K562 (cell line): ENCODE measurements at regions not wholly inside any gene's neighbourhood (a gene's known extent, or its start where the extent isn't known, plus 50 kb on each side); places are given as distances from the start of the nearest gene placed in this dataset.

Experiments used
- ATAC-seq: fragments of 200-7000 bp; cut with Tn5 transposase; 3 replicates; pipeline ENCODE4 v1.9.1; 2020; ENCODE audit warnings: moderate library complexity
- BruUV-seq: library from RNA; stranded (reverse); fragments of 400-500 nt; replicated peaks from 2 replicates; lab custom pipeline; 2021; lab: Mats Ljungman, UMichigan
- CTCF ChIA-PET: fragments of 300-600 bp; formaldehyde crosslinking; extraction: SDS; loops from one replicate; lab custom pipeline; 2021; ENCODE audit warnings: low intra/inter-chr PET ratio; lab: Yijun Ruan, JAX
- POLR2A ChIA-PET: fragments of 300-600, 350-650 bp; sonication (Branson Sonifier 250); formaldehyde crosslinking; extraction: SDS; loops from one replicate; lab custom pipeline; 2021; ENCODE audit warnings: antibody characterized with exemption, inconsistent platforms; lab: Yijun Ruan, JAX
- DNase-seq, 4 experiments: peaks; one replicate each; pipeline versions ENCODE4 v3.0.0 to v3.0.0-alpha.2; 2011 to 2018; ENCODE audit warnings: low spot score in 3 of 4, mixed read lengths in 3 of 4; ENCODE audit errors: extremely low read depth in 1 of 4
- FAIRE-seq: peaks from 2 replicates; lab custom pipeline; 2011; peaks lifted over from hg19 to GRCh38; lab: Jason Lieb, UNC
- H2AFZ ChIP-seq: 2 replicates; pipeline ENCODE4 v1.6.0; 2011; ENCODE audit warnings: low read depth, low read length, control low read depth, inconsistent platforms
- H3K27ac ChIP-seq: fragments of 200-600 bp; 3 replicates; pipeline ENCODE4 v1.8.0; 2011; ENCODE audit warnings: low read depth, mild to moderate bottlenecking, control low read depth, inconsistent platforms, low read length, moderate library complexity, mixed read lengths; ENCODE audit errors: extremely low read depth
- H3K27me3 ChIP-seq, 2 experiments: fragments of 300-600 bp in 1 of 2; 2 replicates in 1 of 2; 3 replicates in 1 of 2; pipeline versions ENCODE4 v1.6.0 to v1.8.0; 2011; ENCODE audit warnings: inconsistent platforms in 2 of 2, low read length in 2 of 2, mild to moderate bottlenecking in 1 of 2, mixed read lengths in 1 of 2, moderate library complexity in 1 of 2; ENCODE audit not compliant: control insufficient read depth in 2 of 2, insufficient read depth in 2 of 2
- H3K36me3 ChIP-seq: fragments of 300-600 bp; 3 replicates; pipeline ENCODE4 v1.8.0; 2011; ENCODE audit warnings: mild to moderate bottlenecking, low read length, inconsistent platforms; ENCODE audit not compliant: control insufficient read depth, insufficient read depth
- H3K4me1 ChIP-seq, 2 experiments: fragments of 200-600 bp in 1 of 2; replicated peaks in 1 of 2; 2 replicates in 1 of 2; 3 replicates in 1 of 2; pipeline versions ENCODE4 v1.5.1 to v1.8.0; 2011; ENCODE audit warnings: inconsistent platforms in 2 of 2, low read length in 2 of 2, mild to moderate bottlenecking in 1 of 2, mixed read lengths in 1 of 2, moderate library complexity in 1 of 2; ENCODE audit not compliant: control insufficient read depth in 2 of 2, insufficient read depth in 2 of 2
- H3K4me2 ChIP-seq: 2 replicates; pipeline ENCODE4 v1.6.1; 2011; ENCODE audit warnings: low read length, control low read depth, inconsistent platforms, mixed read lengths; ENCODE audit not compliant: insufficient read depth
- H3K4me3 ChIP-seq: fragments of 200-600 bp; sonication (generic), shearing (Covaris generic); 2 replicates; pipeline ENCODE4 v1.5.1; 2016; ENCODE audit warnings: control low read depth, inconsistent platforms
- H3K79me2 ChIP-seq: fragments of 200-600 bp; 3 replicates; pipeline ENCODE4 v1.8.0; 2011; ENCODE audit warnings: low read length, inconsistent platforms; ENCODE audit not compliant: control insufficient read depth, insufficient read depth
- H3K9ac ChIP-seq, 2 experiments: 2 replicates each; pipeline versions ENCODE4 v1.6.0 to v1.6.1; 2011; ENCODE audit warnings: low read depth in 2 of 2, low read length in 2 of 2, control low read depth in 1 of 2, inconsistent platforms in 1 of 2, mild to moderate bottlenecking in 1 of 2, mixed read lengths in 1 of 2; ENCODE audit not compliant: insufficient read depth in 1 of 2
- H3K9me1 ChIP-seq: one replicate; pipeline ENCODE4 v1.6.0; 2011; ENCODE audit warnings: inconsistent platforms, mild to moderate bottlenecking, low read length, moderate library complexity; ENCODE audit not compliant: control insufficient read depth, insufficient read depth
- H3K9me3 ChIP-seq: replicated peaks from 2 replicates; pipeline ENCODE4 v1.5.1; 2011; ENCODE audit warnings: low read depth, low read length, inconsistent platforms; ENCODE audit not compliant: control insufficient read depth, insufficient read depth
- H4K20me1 ChIP-seq: replicated peaks from 2 replicates; pipeline ENCODE4 v1.6.1; 2011; ENCODE audit warnings: low read length, inconsistent platforms, mixed read lengths; ENCODE audit not compliant: control insufficient read depth, insufficient read depth
- ARID3B ChIP-seq: fragments of 250-450 bp; sonication (Bioruptor Pico); IDR thresholded peaks from 2 replicates; pipeline ENCODE4 v1.4.0; 2020; ENCODE audit warnings: borderline replicate concordance
- DNMT1 ChIP-seq: fragments of 450-650 bp; IDR thresholded peaks from 2 replicates; pipeline ENCODE4 v1.6.1; 2016; ENCODE audit warnings: antibody characterized with exemption, mild to moderate bottlenecking
- FOXK1 ChIP-seq: sonication (generic); formaldehyde crosslinking; IDR thresholded peaks from 2 replicates; pipeline ENCODE4 v1.8.0; 2022; ENCODE audit warnings: missing genetic modification reagents, mild to moderate bottlenecking, borderline replicate concordance
- NFATC3 ChIP-seq: fragments of 450-650 bp; IDR thresholded peaks from 2 replicates; pipeline ENCODE4 v1.6.1; 2017; ENCODE audit warnings: mild to moderate bottlenecking
- SRF ChIP-seq, 2 experiments: fragments of 250-450, 450-650 bp in 1 of 2; sonication (Bioruptor Pico) in 1 of 2; sonication (generic) in 1 of 2; formaldehyde crosslinking; IDR thresholded peaks; 2 replicates each; pipeline versions ENCODE4 v1.5.0 to v1.5.1; 2020 to 2022; ENCODE audit warnings: mild to moderate bottlenecking in 1 of 2, missing genetic modification reagents in 1 of 2
- TSHZ1 ChIP-seq: fragments of 250-450 bp; sonication (Bioruptor Pico); IDR thresholded peaks from 2 replicates; pipeline ENCODE4 v1.4.0; 2020; ENCODE audit warnings: mild to moderate bottlenecking, moderate library complexity
- ZBTB7A ChIP-seq: IDR thresholded peaks from 2 replicates; pipeline ENCODE4 v1.6.1; 2011; ENCODE audit warnings: low read depth, mild to moderate bottlenecking, low read length, moderate library complexity, borderline replicate concordance; ENCODE audit not compliant: control insufficient read depth
- ZNF3 ChIP-seq: fragments of 250-450 bp; sonication (Bioruptor Pico); IDR thresholded peaks from 2 replicates; pipeline ENCODE4 v1.5.0; 2021; ENCODE audit warnings: mild to moderate bottlenecking, moderate library complexity
- ZNF384 ChIP-seq: IDR thresholded peaks from 2 replicates; pipeline ENCODE4 v1.6.1; 2012; ENCODE audit warnings: low read depth, low read length, improper control_type of control experiment
- WGBS: fragments of 100-300 bp; shearing (Covaris generic); methylation state at CpG from one replicate; pipeline ENCODE4 v1.1.6; 2016; ENCODE audit warnings: low coverage, mixed read lengths; ENCODE audit not compliant: insufficient coverage; ENCODE audit errors: missing lambda C conversion rate; 5-methylcytosine and 5-hydroxymethylcytosine counted together
- in situ Hi-C: fragments of 300-500 bp; cut with MboI; formaldehyde crosslinking; loops from 4 replicates; pipeline ENCODE4 v1.15.0; 2018; ENCODE audit warnings: inconsistent platforms, mixed read lengths
- intact Hi-C: fragments of 100-400 bp; cut with micrococcal nuclease; formaldehyde crosslinking; loops from 2 replicates; pipeline ENCODE4 v1.14.2; 2022

GRCh38 chr5:6250121-6250520 is 128.2 kb downstream of the MED10 start (continued):
- TF ChIP-seq NFATC3 (no peak), FOXK1 (CRISPR knock-in tag) (no peak), TSHZ1 (no peak), ARID3B (no peak), ZBTB7A (no peak), ZNF3 (CRISPR knock-in tag) (no peak)

- Histone ChIP-seq H3K79me2 (no peaks in the 10 kb centered on the region), H3K4me1 (no peaks in the 10 kb centered on the region), H3K9me3 (no peaks in the 10 kb centered on the region), H3K4me3 (no peak overlapping the region), H4K20me1 (peaks cover 5% of the 10 kb centered on the region; the same call in 1 of the 2 replicates), H2AFZ (no peak overlapping the region), H3K4me2 (no peak overlapping the region), H3K9ac (no peak overlapping the region), H3K9me1 (peaks cover 2% of the 10 kb centered on the region), H3K27ac (no peak overlapping the region), H3K27me3 (peaks cover 2 to 17% of the 10 kb centered on the region in 2 experiments; a peak in 3 of 5 replicates), H3K36me3 (no peaks in the 10 kb centered on the region)
- FAIRE-seq = no peak
- intact Hi-C loops = no loop called here
- in situ Hi-C loops = no loop called here
- WGBS = 1% methylated on average over 5 of the region's 5 CpGs
- ChIA-PET POLR2A (no interaction called here), CTCF (no interaction called here)
- ATAC-seq = no peak
- no TSS peak for BruUV-seq
- no peak for DNase-seq
- no peak for TF ChIP-seq ZNF384
- no peak for TF ChIP-seq SRF (CRISPR knock-in tag; IDR thresholded peaks at IDR 0.05)
- no peak for TF ChIP-seq DNMT1
Observed at GRCh38 chr5:6248132-6248531, 130.2 kb downstream of the MED10 start.
